Ascending aorta (tissue), 2 donors: ENCODE measurements at regions not wholly inside any gene's neighbourhood (a gene's known extent, or its start where the extent isn't known, plus 50 kb on each side); places are given as distances from the start of the nearest gene placed in this dataset.

Experiments used
- DNase-seq, 2 donors: peaks; one replicate each; pipeline ENCODE4 v3.0.0-alpha.2; 2019; ENCODE audit warnings: low spot score in 2 of 2
- H3K27ac ChIP-seq, 2 donors: fragments of 200-600 bp; sonication (generic); one replicate each; pipeline ENCODE4 v1.5.1; 2016 to 2017; ENCODE audit warnings: mild to moderate bottlenecking in 1 of 2
- H3K27me3 ChIP-seq: fragments of 200-600 bp; sonication (generic); one replicate; pipeline ENCODE4 v1.5.1; 2017
- H3K36me3 ChIP-seq, 2 donors: fragments of 200-600 bp; sonication (generic); one replicate each; pipeline ENCODE4 v1.5.1; 2016
- H3K4me1 ChIP-seq, 2 donors: fragments of 200-600 bp; sonication (generic); one replicate each; pipeline ENCODE4 v1.5.1; 2016 to 2017; ENCODE audit warnings: mild to moderate bottlenecking in 1 of 2
- H3K4me3 ChIP-seq, 2 donors: fragments of 200-600 bp; sonication (generic); one replicate each; pipeline ENCODE4 v1.5.1; 2016 to 2017; ENCODE audit warnings: mild to moderate bottlenecking in 1 of 2
- H3K9me3 ChIP-seq, 2 donors: fragments of 200-600 bp; sonication (generic); one replicate each; pipeline ENCODE4 v1.5.1; 2016
- intact Hi-C: fragments of 100-400 bp; cut with DNase I; formaldehyde crosslinking; loops from one replicate; pipeline ENCODE4 v1.15.1; 2023
- TF ChIP-seq, protein P1 (sequence below), 3 experiments: fragments of 200-600 bp in 2 of 3; fragments of 450-650 bp in 1 of 3; sonication (generic) in 2 of 3; IDR thresholded peaks; one replicate each; pipeline ENCODE4 v1.5.1; 2016 to 2019; ENCODE audit warnings: antibody characterized with exemption in 3 of 3, mild to moderate bottlenecking in 1 of 3, moderate library complexity in 1 of 3

DNA sequence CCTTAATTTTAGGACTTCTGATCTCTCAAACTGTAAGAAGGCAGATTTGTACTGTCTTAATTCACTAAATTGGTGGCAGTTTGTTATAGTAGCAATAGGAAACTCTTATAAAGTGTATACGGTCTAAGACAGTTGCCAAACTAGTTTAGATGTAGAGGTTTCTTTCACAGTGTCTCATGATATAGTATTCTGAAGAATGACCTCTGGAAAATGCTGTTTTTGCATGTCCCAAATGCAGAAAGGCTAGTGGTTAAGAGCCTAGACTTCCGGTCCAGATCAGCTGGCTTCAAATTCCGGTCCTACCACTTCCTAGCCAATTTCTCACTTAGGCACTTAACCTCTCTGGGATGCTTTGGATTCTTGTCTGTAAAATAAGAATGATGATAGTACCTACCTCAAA lies 538.5 kb downstream of the CENPC start:
- TF ChIP-seq, protein P1, sequence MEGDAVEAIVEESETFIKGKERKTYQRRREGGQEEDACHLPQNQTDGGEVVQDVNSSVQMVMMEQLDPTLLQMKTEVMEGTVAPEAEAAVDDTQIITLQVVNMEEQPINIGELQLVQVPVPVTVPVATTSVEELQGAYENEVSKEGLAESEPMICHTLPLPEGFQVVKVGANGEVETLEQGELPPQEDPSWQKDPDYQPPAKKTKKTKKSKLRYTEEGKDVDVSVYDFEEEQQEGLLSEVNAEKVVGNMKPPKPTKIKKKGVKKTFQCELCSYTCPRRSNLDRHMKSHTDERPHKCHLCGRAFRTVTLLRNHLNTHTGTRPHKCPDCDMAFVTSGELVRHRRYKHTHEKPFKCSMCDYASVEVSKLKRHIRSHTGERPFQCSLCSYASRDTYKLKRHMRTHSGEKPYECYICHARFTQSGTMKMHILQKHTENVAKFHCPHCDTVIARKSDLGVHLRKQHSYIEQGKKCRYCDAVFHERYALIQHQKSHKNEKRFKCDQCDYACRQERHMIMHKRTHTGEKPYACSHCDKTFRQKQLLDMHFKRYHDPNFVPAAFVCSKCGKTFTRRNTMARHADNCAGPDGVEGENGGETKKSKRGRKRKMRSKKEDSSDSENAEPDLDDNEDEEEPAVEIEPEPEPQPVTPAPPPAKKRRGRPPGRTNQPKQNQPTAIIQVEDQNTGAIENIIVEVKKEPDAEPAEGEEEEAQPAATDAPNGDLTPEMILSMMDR (IDR thresholded peaks at IDR 0.05) = no peak
- H3K27me3 ChIP-seq = no peaks in the 10 kb centered on the region
- intact Hi-C loops = no loop called here
- H3K9me3 ChIP-seq = no peaks in the 10 kb centered on the region
- no peak for DNase-seq
- H3K4me1 ChIP-seq = no peaks in the 10 kb centered on the region
- no peaks in the 10 kb centered on the region for H3K36me3 ChIP-seq
- no peak overlapping the region for H3K27ac ChIP-seq
- H3K4me3 ChIP-seq = no peak overlapping the region

GRCh38 chr4:66991521-66991920 lies 553.8 kb downstream of the CENPC start:
- Histone ChIP-seq H3K4me1 (no peaks in the 10 kb centered on the region), H3K27me3 (no peaks in the 10 kb centered on the region)
- TF ChIP-seq, protein P1 (IDR thresholded peaks at IDR 0.05) = no peak

GRCh38 chr4:66974665-66975064 lies 570.6 kb downstream of the CENPC start:
- Histone ChIP-seq H3K27ac (no peak overlapping the region), H3K4me3 (no peak overlapping the region), H3K4me1 (no peaks in the 10 kb centered on the region), H3K36me3 (no peaks in the 10 kb centered on the region), H3K27me3 (no peaks in the 10 kb centered on the region), H3K9me3 (no peaks in the 10 kb centered on the region)
- DNase-seq = no peak
- intact Hi-C loops = no loop called here
- TF ChIP-seq, protein P1 (IDR thresholded peaks at IDR 0.05) = no peak

More at GRCh38 chr4:66991521-66991920, 553.8 kb downstream of the CENPC start:
- H3K27ac ChIP-seq = no peak overlapping the region
- H3K4me3 ChIP-seq = no peak overlapping the region
- peaks cover 0 to 5% of the 10 kb centered on the region in 2 donors for H3K9me3 ChIP-seq
- intact Hi-C loops = no loop called here
- DNase-seq = no peak
- H3K36me3 ChIP-seq = no peaks in the 10 kb centered on the region

DNA sequence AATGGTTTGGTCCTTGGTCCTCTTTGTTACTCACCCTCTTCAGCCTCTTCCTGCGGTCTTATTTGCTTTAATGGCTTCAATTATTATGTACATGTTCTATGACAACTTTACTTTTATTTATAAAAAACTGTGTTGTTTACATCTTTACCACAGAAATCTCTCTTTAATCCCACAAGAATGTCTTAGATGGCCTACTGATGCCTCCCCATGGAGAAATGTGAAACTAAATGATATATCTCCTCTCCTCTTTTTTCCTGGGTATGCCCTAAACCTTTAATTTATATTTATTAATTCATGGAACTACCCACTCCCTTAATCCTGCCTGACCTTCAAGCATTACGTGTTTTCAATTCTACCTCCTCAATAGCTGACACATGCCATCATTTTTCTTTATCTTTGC lies 573.2 kb downstream of the CENPC start:
- no peak overlapping the region for H3K4me3 ChIP-seq
- no peaks in the 10 kb centered on the region for H3K4me1 ChIP-seq
- TF ChIP-seq, protein P1 (IDR thresholded peaks at IDR 0.05) = no peak
- no peaks in the 10 kb centered on the region for H3K27me3 ChIP-seq
- no peaks in the 10 kb centered on the region for H3K36me3 ChIP-seq
- intact Hi-C loops = no loop called here
- DNase-seq = no peak
- H3K9me3 ChIP-seq = no peaks in the 10 kb centered on the region
- no peak overlapping the region for H3K27ac ChIP-seq

DNA sequence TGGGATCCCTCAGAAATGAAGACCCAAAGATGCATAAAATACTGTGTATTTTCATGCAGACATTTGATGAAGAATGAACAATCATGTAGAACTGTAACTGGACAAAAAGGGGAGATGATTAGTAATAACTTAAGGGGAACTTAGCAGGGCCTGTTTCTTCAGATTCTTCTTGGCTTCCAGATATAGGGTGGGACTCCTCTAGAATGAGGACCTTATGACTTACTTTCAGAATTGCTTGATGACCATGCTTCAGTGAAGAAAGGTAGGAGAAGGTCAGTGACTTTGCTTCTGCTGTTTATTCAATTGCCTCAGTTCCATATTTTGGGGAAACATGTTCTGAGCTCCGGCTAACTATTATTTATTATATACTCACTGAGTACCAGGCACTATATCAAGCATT lies 580.8 kb downstream of the CENPC start:
- Histone ChIP-seq H3K27ac (no peak overlapping the region), H3K4me3 (no peak overlapping the region), H3K27me3 (no peaks in the 10 kb centered on the region), H3K9me3 (no peaks in the 10 kb centered on the region), H3K36me3 (no peaks in the 10 kb centered on the region), H3K4me1 (no peaks in the 10 kb centered on the region)
- TF ChIP-seq, protein P1 (IDR thresholded peaks at IDR 0.05) = no peak
- DNase-seq = no peak
- intact Hi-C loops = no loop called here

DNA sequence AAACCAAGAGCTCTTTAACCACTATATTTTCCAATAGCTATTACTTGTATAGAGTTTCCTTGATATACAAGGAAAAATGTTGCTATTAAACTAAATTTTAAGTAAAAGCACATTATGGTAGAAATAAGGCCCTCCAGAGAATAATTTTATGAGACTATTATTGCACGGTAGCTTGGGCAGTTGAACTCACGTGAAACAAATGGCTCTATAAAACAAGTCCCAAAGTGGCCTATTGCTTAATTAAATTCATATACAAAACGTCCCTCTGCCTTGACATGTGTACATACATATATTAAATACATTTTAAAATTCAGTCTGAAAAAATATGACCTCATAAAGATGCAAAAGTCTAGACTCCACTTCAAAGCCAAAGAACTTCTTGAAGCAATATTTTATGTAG lies 582.2 kb downstream of the CENPC start:
- Histone ChIP-seq H3K27me3 (no peaks in the 10 kb centered on the region), H3K4me3 (no peak overlapping the region), H3K9me3 (no peaks in the 10 kb centered on the region), H3K27ac (no peak overlapping the region), H3K4me1 (no peaks in the 10 kb centered on the region), H3K36me3 (no peaks in the 10 kb centered on the region)
- TF ChIP-seq, protein P1 (IDR thresholded peaks at IDR 0.05) = no peak
- no peak for DNase-seq
- intact Hi-C loops = no loop called here
